NB4 (cell line): ENCODE measurements at regions not wholly inside any gene's neighbourhood (a gene's known extent, or its start where the extent isn't known, plus 50 kb on each side); places are given as distances from the start of the nearest gene placed in this dataset.

Experiments
- MAX ChIP-seq: IDR thresholded peaks from 2 replicates; pipeline ENCODE4 v1.6.1; 2011; ENCODE audit warnings: low read depth, low read length
- TF ChIP-seq, protein P1 (sequence below): IDR thresholded peaks from one replicate; pipeline ENCODE4 v1.5.1; 2012; ENCODE audit warnings: low read depth, low read length

GRCh38 chr18:57273194-57273593 lies 79.2 kb upstream of the ST8SIA3 start:
- TF ChIP-seq, protein P1, sequence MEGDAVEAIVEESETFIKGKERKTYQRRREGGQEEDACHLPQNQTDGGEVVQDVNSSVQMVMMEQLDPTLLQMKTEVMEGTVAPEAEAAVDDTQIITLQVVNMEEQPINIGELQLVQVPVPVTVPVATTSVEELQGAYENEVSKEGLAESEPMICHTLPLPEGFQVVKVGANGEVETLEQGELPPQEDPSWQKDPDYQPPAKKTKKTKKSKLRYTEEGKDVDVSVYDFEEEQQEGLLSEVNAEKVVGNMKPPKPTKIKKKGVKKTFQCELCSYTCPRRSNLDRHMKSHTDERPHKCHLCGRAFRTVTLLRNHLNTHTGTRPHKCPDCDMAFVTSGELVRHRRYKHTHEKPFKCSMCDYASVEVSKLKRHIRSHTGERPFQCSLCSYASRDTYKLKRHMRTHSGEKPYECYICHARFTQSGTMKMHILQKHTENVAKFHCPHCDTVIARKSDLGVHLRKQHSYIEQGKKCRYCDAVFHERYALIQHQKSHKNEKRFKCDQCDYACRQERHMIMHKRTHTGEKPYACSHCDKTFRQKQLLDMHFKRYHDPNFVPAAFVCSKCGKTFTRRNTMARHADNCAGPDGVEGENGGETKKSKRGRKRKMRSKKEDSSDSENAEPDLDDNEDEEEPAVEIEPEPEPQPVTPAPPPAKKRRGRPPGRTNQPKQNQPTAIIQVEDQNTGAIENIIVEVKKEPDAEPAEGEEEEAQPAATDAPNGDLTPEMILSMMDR = no peak
- no peak for TF ChIP-seq MAX
